GM12878 (cell line): ENCODE measurements at regions not wholly inside any gene's neighbourhood (a gene's known extent, or its start where the extent isn't known, plus 50 kb on each side); places are given as distances from the start of the nearest gene placed in this dataset.

Source experiments
- EGR1 ChIP-seq, 2 experiments: IDR thresholded peaks; 1 replicate in 1 of 2; 2 replicates in 1 of 2; pipeline ENCODE4 v1.6.1; 2011 to 2012; ENCODE audit warnings: low read depth in 2 of 2, low read length in 2 of 2, borderline replicate concordance in 1 of 2, mild to moderate bottlenecking in 1 of 2, moderate library complexity in 1 of 2
- EP300 ChIP-seq, 2 experiments: fragments of 150-350 bp in 1 of 2; IDR thresholded peaks; 2 replicates each; pipeline ENCODE4 v1.6.1; 2011 to 2012; ENCODE audit warnings: low read depth in 2 of 2, low read length in 2 of 2, borderline replicate concordance in 1 of 2, improper control_type of control experiment in 1 of 2, inconsistent platforms in 1 of 2; ENCODE audit not compliant: control insufficient read depth in 1 of 2
- MLLT1 ChIP-seq: fragments of 450-650 bp; IDR thresholded peaks from 2 replicates; pipeline ENCODE4 v1.6.1; 2016; ENCODE audit warnings: mild to moderate bottlenecking
- MYC ChIP-seq: IDR thresholded peaks from 2 replicates; pipeline ENCODE4 v1.6.1; 2011; ENCODE audit warnings: mild to moderate bottlenecking, low read length, moderate library complexity, inconsistent platforms; ENCODE audit not compliant: insufficient read depth, insufficient replicate concordance, insufficient read length, severe bottlenecking
- NR2F1 ChIP-seq: fragments of 450-650 bp; conservative IDR thresholded peaks from 2 replicates; pipeline ENCODE4 v1.6.1; 2017; ENCODE audit warnings: mild to moderate bottlenecking
- PML ChIP-seq: IDR thresholded peaks from 2 replicates; pipeline ENCODE4 v1.6.1; 2012; ENCODE audit warnings: low read length, inconsistent platforms
- POLR2AphosphoS2 ChIP-seq: IDR thresholded peaks from 2 replicates; pipeline ENCODE4 v1.6.1; 2011; ENCODE audit warnings: low read depth, mild to moderate bottlenecking, low read length, improper control_type of control experiment, moderate library complexity
- POLR2AphosphoS5 ChIP-seq: IDR thresholded peaks from 2 replicates; pipeline ENCODE4 v1.6.1; 2011; ENCODE audit warnings: mild to moderate bottlenecking, low read length, inconsistent platforms
- SMAD1 ChIP-seq: fragments of 450-650 bp; IDR thresholded peaks from 2 replicates; pipeline ENCODE4 v1.6.1; 2018; ENCODE audit warnings: mild to moderate bottlenecking, low read depth; ENCODE audit not compliant: partially characterized antibody
- SREBF2 ChIP-seq: IDR thresholded peaks from 2 replicates; pipeline ENCODE4 v1.6.1; 2012; ENCODE audit warnings: mild to moderate bottlenecking, low read length
- TF ChIP-seq, protein P1 (sequence below), 3 experiments: IDR thresholded peaks in 2 of 3; conservative IDR thresholded peaks in 1 of 3; 2 replicates each; pipeline ENCODE4 v1.5.1; 2011; ENCODE audit warnings: low read depth in 3 of 3, low read length in 3 of 3, mild to moderate bottlenecking in 3 of 3, control low read depth in 2 of 3, moderate library complexity in 2 of 3, inconsistent platforms in 1 of 3, mixed read lengths in 1 of 3; ENCODE audit not compliant: control insufficient read depth in 2 of 3, insufficient read depth in 1 of 3; ENCODE audit errors: extremely low read depth in 1 of 3

DNA sequence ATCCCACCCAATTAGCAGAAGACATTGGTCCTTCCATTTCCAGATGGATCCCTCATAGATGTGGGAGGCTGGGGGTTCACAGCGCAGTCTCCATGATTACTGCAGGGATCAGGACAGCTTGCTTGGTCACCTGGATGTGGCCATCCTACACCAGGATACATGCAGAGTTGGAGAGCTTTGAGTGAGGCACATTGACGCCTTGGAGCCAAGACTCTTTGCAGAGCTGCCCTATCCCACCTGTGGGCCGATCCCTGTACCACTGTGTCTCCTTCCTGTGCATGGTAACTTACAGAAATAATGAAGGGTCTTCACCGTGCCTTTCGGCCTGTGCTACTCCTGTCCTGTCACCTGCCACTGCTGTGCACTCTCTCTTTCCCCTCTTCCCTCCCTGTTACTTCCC lies 444.8 kb downstream of the GLRX3 start:
- TF ChIP-seq POLR2AphosphoS5 (no peak), SREBF2 (no peak), NR2F1 (no peak), EGR1 (IDR thresholded peaks at IDR 0.05; ENCODE audit: borderline replicate concordance in 1 of 2, low read depth in 2 of 2, low read length in 2 of 2) (no peak), MLLT1 (no peak), SMAD1 (no peak), EP300 (IDR thresholded peaks at IDR 0.05; ENCODE audit: borderline replicate concordance in 1 of 2, control insufficient read depth in 1 of 2, low read depth in 2 of 2, low read length in 2 of 2) (no peak), PML (no peak), MYC (no peak), POLR2AphosphoS2 (no peak)
- TF ChIP-seq, protein P1, sequence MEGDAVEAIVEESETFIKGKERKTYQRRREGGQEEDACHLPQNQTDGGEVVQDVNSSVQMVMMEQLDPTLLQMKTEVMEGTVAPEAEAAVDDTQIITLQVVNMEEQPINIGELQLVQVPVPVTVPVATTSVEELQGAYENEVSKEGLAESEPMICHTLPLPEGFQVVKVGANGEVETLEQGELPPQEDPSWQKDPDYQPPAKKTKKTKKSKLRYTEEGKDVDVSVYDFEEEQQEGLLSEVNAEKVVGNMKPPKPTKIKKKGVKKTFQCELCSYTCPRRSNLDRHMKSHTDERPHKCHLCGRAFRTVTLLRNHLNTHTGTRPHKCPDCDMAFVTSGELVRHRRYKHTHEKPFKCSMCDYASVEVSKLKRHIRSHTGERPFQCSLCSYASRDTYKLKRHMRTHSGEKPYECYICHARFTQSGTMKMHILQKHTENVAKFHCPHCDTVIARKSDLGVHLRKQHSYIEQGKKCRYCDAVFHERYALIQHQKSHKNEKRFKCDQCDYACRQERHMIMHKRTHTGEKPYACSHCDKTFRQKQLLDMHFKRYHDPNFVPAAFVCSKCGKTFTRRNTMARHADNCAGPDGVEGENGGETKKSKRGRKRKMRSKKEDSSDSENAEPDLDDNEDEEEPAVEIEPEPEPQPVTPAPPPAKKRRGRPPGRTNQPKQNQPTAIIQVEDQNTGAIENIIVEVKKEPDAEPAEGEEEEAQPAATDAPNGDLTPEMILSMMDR (IDR thresholded peaks at IDR 0.05 in 2 of 3, conservative IDR thresholded peaks at IDR 0.05 in 1 of 3; ENCODE audit: control insufficient read depth in 2 of 3, extremely low read depth in 1 of 3, insufficient read depth in 1 of 3, low read depth in 3 of 3, low read length in 3 of 3), result no peak
